CD4-positive, alpha-beta T cell (primary cell): ENCODE measurements at regions not wholly inside any gene's neighbourhood (a gene's known extent, or its start where the extent isn't known, plus 50 kb on each side); places are given as distances from the start of the nearest gene placed in this dataset.
"Not testable (repeated sequence)": the region's sequence is repeated elsewhere in the genome, so short reads cannot be mapped to it uniquely, and the experiment has no call there.

ENCODE experiments used
- ATAC-seq: fragments of 200-7000 bp; cut with Tn5 transposase; one replicate; pipeline ENCODE4 v1.10.0; 2022; ENCODE audit warnings: mild to moderate bottlenecking; ENCODE audit not compliant: poor library complexity
- CTCF ChIA-PET: fragments of 350-600 bp; sonication (Branson Sonifier 250); formaldehyde crosslinking; loops from one replicate; lab custom pipeline; 2021; ENCODE audit warnings: antibody characterized with exemption, inconsistent platforms; lab: Charles Lee
- POLR2A ChIA-PET: fragments of 350-600 bp; sonication (Branson Sonifier 250); formaldehyde crosslinking; loops from one replicate; lab custom pipeline; 2021; ENCODE audit warnings: antibody characterized with exemption, inconsistent platforms; lab: Charles Lee
- DNase-seq, 14 experiments: peaks; one replicate each; pipeline ENCODE4 v3.0.0-alpha.2; 2013 to 2020; ENCODE audit warnings: mixed read lengths in 2 of 14
- H3K27ac ChIP-seq, 2 donors: one replicate each; pipeline versions ENCODE4 v1.5.1 to v1.7.0; 2013; ENCODE audit warnings: low read length in 2 of 2, low read depth in 1 of 2, mild to moderate bottlenecking in 1 of 2
- H3K27me3 ChIP-seq, 2 experiments: 1 replicate in 1 of 2; 2 replicates in 1 of 2; pipeline versions ENCODE4 v1.6.1 to v1.7.0; 2013; ENCODE audit warnings: low read length in 2 of 2, control low read depth in 1 of 2, mild to moderate bottlenecking in 1 of 2, moderate library complexity in 1 of 2; ENCODE audit not compliant: insufficient read depth in 2 of 2, control insufficient read depth in 1 of 2
- H3K36me3 ChIP-seq: one replicate; pipeline ENCODE4 v1.6.1; 2013; ENCODE audit warnings: low read length, control low read depth; ENCODE audit not compliant: insufficient read depth
- H3K4me1 ChIP-seq: one replicate; pipeline ENCODE4 v1.6.1; 2013; ENCODE audit warnings: low read length, control low read depth; ENCODE audit not compliant: insufficient read depth
- H3K4me3 ChIP-seq: one replicate; pipeline ENCODE4 v1.5.1; 2013; ENCODE audit warnings: mild to moderate bottlenecking, low read length, moderate library complexity
- H3K9me3 ChIP-seq, 2 experiments: 1 replicate in 1 of 2; 2 replicates in 1 of 2; pipeline versions ENCODE4 v1.6.1 to v1.7.0; 2013; ENCODE audit warnings: low read length in 2 of 2, mild to moderate bottlenecking in 2 of 2, control low read depth in 1 of 2, moderate library complexity in 1 of 2; ENCODE audit not compliant: control insufficient read depth in 1 of 2, insufficient read depth in 1 of 2
- H3K27ac Mint-ChIP-seq: one replicate; pipeline ENCODE4 v1.8.0; 2020; ENCODE audit warnings: mixed read lengths
- H3K27me3 Mint-ChIP-seq: one replicate; pipeline ENCODE4 v1.8.0; 2021; ENCODE audit warnings: mixed read lengths
- H3K36me3 Mint-ChIP-seq: one replicate; pipeline ENCODE4 v1.8.0; 2021; ENCODE audit warnings: low read depth, mixed read lengths
- H3K4me1 Mint-ChIP-seq: one replicate; pipeline ENCODE4 v1.8.0; 2021; ENCODE audit warnings: low read depth, mixed read lengths
- H3K4me3 Mint-ChIP-seq: one replicate; pipeline ENCODE4 v1.8.0; 2020; ENCODE audit warnings: mild to moderate bottlenecking, mixed read lengths
- H3K9me3 Mint-ChIP-seq: one replicate; pipeline ENCODE4 v1.8.0; 2020; ENCODE audit warnings: mixed read lengths
- CTCF ChIP-seq: fragments of 200-600 bp; IDR thresholded peaks from one replicate; pipeline ENCODE4 v1.8.0; 2022; ENCODE audit warnings: antibody characterized with exemption, mild to moderate bottlenecking
- intact Hi-C, 2 experiments: fragments of 100-400 bp; cut with DNase I in 1 of 2; cut with micrococcal nuclease in 1 of 2; formaldehyde crosslinking; loops; one replicate each; pipeline versions ENCODE4 v1.15.1 to v1.9.0; 2023 to 2025; cut with DNase I, micrococcal nuclease

- Histone ChIP-seq H3K27ac (no peak overlapping the region), H3K36me3 (no peaks in the 10 kb centered on the region), H3K27me3 (no peaks in the 10 kb centered on the region), H3K9me3 (no peaks in the 10 kb centered on the region), H3K4me1 (no peaks in the 10 kb centered on the region), H3K4me3 (no peak overlapping the region)
- intact Hi-C loops, result no loop called here
- H3K9me3 Mint-ChIP-seq, result no peaks in the 10 kb centered on the region
- H3K4me3 Mint-ChIP-seq, result no peak overlapping the region
- DNase-seq (no peak), ATAC-seq (no peak)
- H3K36me3 Mint-ChIP-seq, result no peaks in the 10 kb centered on the region
- no peak overlapping the region for H3K27ac Mint-ChIP-seq
- no peaks in the 10 kb centered on the region for H3K27me3 Mint-ChIP-seq
- TF ChIP-seq CTCF, result no peak
- POLR2A ChIA-PET, result no interaction called here
- H3K4me1 Mint-ChIP-seq, result no peaks in the 10 kb centered on the region
- CTCF ChIA-PET, result interaction anchor here (0.6 kb wide), 1 partner anchor 164 kb away, joined by 3 read pairs; no protein-coding TSS in a partner anchor
Observed at GRCh38 chr6:159631886-159632285, 61.2 kb downstream of the SOD2 start.

GRCh38 chr6:159627939-159628338, 65.1 kb downstream of the SOD2 start:
- ChIA-PET CTCF (no interaction called here), POLR2A (no interaction called here)
- Mint-ChIP-seq H3K27me3 (no peaks in the 10 kb centered on the region), H3K36me3 (peaks cover 4% of the 10 kb centered on the region), H3K4me1 (no peaks in the 10 kb centered on the region), H3K27ac (no peak overlapping the region), H3K9me3 (no peaks in the 10 kb centered on the region), H3K4me3 (no peak overlapping the region)
- Histone ChIP-seq H3K4me1 (no peaks in the 10 kb centered on the region), H3K36me3 (no peaks in the 10 kb centered on the region), H3K27me3 (no peaks in the 10 kb centered on the region), H3K4me3 (no peak overlapping the region), H3K27ac (no peak overlapping the region), H3K9me3 (no peaks in the 10 kb centered on the region)
- ATAC-seq, result no peak
- DNase-seq, result no peak
- no peak for TF ChIP-seq CTCF
- intact Hi-C loops, result no loop called here

GRCh38 chr6:159626506-159626905, 66.5 kb downstream of the SOD2 start:
- H3K27me3 ChIP-seq, H3K27me3 Mint-ChIP-seq, H3K9me3 ChIP-seq, H3K36me3 ChIP-seq, H3K27ac ChIP-seq, H3K4me3 ChIP-seq, H3K4me1 Mint-ChIP-seq, H3K36me3 Mint-ChIP-seq, H3K4me3 Mint-ChIP-seq, H3K9me3 Mint-ChIP-seq, H3K27ac Mint-ChIP-seq, DNase-seq, H3K4me1 ChIP-seq, CTCF ChIA-PET, intact Hi-C loops, ATAC-seq, POLR2A ChIA-PET: not testable (repeated sequence)

GRCh38 chr6:159623156-159623555, 69.9 kb downstream of the SOD2 start:
- CTCF ChIA-PET, result no interaction called here
- POLR2A ChIA-PET, result no interaction called here
- no peak for DNase-seq

More at GRCh38 chr6:159623156-159623555, 69.9 kb downstream of the SOD2 start:
- Histone ChIP-seq H3K27ac (no peak overlapping the region), H3K27me3 (no peaks in the 10 kb centered on the region), H3K4me1 (no peaks in the 10 kb centered on the region), H3K9me3 (peaks cover under 1 to 14% of the 10 kb centered on the region in 2 experiments), H3K4me3 (no peak overlapping the region), H3K36me3 (no peaks in the 10 kb centered on the region)
- no peaks in the 10 kb centered on the region for H3K9me3 Mint-ChIP-seq
- no peaks in the 10 kb centered on the region for H3K4me1 Mint-ChIP-seq
- no peaks in the 10 kb centered on the region for H3K27me3 Mint-ChIP-seq
- H3K27ac Mint-ChIP-seq, result no peak overlapping the region
- peaks cover 12% of the 10 kb centered on the region for H3K36me3 Mint-ChIP-seq
- no peak overlapping the region for H3K4me3 Mint-ChIP-seq
- ATAC-seq, result no peak
- intact Hi-C loops, result no loop called here
- no peak for TF ChIP-seq CTCF
